Mesendoderm (in vitro differentiated cells): ENCODE measurements at regions not wholly inside any gene's neighbourhood (a gene's known extent, or its start where the extent isn't known, plus 50 kb on each side); places are given as distances from the start of the nearest gene placed in this dataset.

Experiments
- DNase-seq: peaks from one replicate; pipeline ENCODE4 v3.0.0; 2013
- H2AK5ac ChIP-seq: 2 replicates; pipeline ENCODE4 v1.6.1; 2013; ENCODE audit warnings: low read length, inconsistent platforms
- H2BK120ac ChIP-seq: 2 replicates; pipeline ENCODE4 v1.6.1; 2013; ENCODE audit warnings: low read depth, mild to moderate bottlenecking, low read length, moderate library complexity, mixed read lengths
- H2BK15ac ChIP-seq: replicated peaks from 2 replicates; pipeline ENCODE4 v1.6.1; 2013; ENCODE audit warnings: low read depth, mild to moderate bottlenecking, moderate library complexity
- H2BK5ac ChIP-seq: 2 replicates; pipeline ENCODE4 v1.6.1; 2013; ENCODE audit warnings: low read length, inconsistent platforms
- H3K18ac ChIP-seq: 2 replicates; pipeline ENCODE4 v1.6.1; 2013; ENCODE audit warnings: mild to moderate bottlenecking, low read length, mixed read lengths
- H3K23ac ChIP-seq: one replicate; pipeline ENCODE4 v1.6.1; 2013; ENCODE audit warnings: low read length
- H3K27ac ChIP-seq: 2 replicates; pipeline ENCODE4 v1.5.1; 2013; ENCODE audit warnings: low read depth, mild to moderate bottlenecking, inconsistent platforms, low read length, moderate library complexity
- H3K27me3 ChIP-seq: 2 replicates; pipeline ENCODE4 v1.6.1; 2013; ENCODE audit warnings: low read length, control low read depth, mild to moderate bottlenecking, inconsistent platforms; ENCODE audit not compliant: insufficient read depth, poor library complexity
- H3K36me3 ChIP-seq: 2 replicates; pipeline ENCODE4 v1.6.1; 2013; ENCODE audit warnings: low read length, inconsistent platforms; ENCODE audit not compliant: control insufficient read depth, insufficient read depth
- H3K4ac ChIP-seq: one replicate; pipeline ENCODE4 v1.6.1; 2013; ENCODE audit warnings: low read depth, mild to moderate bottlenecking, low read length, moderate library complexity
- H3K4me1 ChIP-seq: 2 replicates; pipeline ENCODE4 v1.6.1; 2013; ENCODE audit warnings: low read depth, low read length, inconsistent platforms; ENCODE audit not compliant: control insufficient read depth
- H3K4me2 ChIP-seq: 2 replicates; pipeline ENCODE4 v1.6.1; 2013; ENCODE audit warnings: low read length
- H3K4me3 ChIP-seq: 2 replicates; pipeline ENCODE4 v1.5.1; 2013; ENCODE audit warnings: mild to moderate bottlenecking, low read length
- H3K56ac ChIP-seq: one replicate; pipeline ENCODE4 v1.6.1; 2013; ENCODE audit warnings: low read length
- H3K79me1 ChIP-seq: 2 replicates; pipeline ENCODE4 v1.6.1; 2013; ENCODE audit warnings: low read length, inconsistent platforms
- H3K79me2 ChIP-seq: 2 replicates; pipeline ENCODE4 v1.6.1; 2013; ENCODE audit warnings: mild to moderate bottlenecking, low read length; ENCODE audit not compliant: control insufficient read depth, insufficient read depth
- H3K9ac ChIP-seq: 2 replicates; pipeline ENCODE4 v1.6.1; 2013; ENCODE audit warnings: low read length, inconsistent platforms
- H4K5ac ChIP-seq: one replicate; pipeline ENCODE4 v1.6.1; 2013; ENCODE audit warnings: low read length
- H4K8ac ChIP-seq: one replicate; pipeline ENCODE4 v1.6.1; 2013; ENCODE audit warnings: low read depth, mild to moderate bottlenecking, control low read depth, low read length, moderate library complexity
- WGBS: extraction: QIAGEN DNeasy Blood & Tissue Kit; methylation state at CpG from one replicate; pipeline ENCODE4 v1.1.7; 2013; ENCODE audit warnings: low lambda C conversion rate, missing lambda C conversion rate; ENCODE audit not compliant: insufficient coverage; ENCODE audit errors: extremely low coverage; 5-methylcytosine and 5-hydroxymethylcytosine counted together

GRCh38 chr12:75888874-75889613 lies 142.5 kb downstream of the PHLDA1 start:
- peak overlapping the region; percentile 45 for H2BK5ac ChIP-seq
- no peak overlapping the region for H3K9ac ChIP-seq
- H2BK120ac ChIP-seq = no peak overlapping the region
- no peaks in the 10 kb centered on the region for H3K79me1 ChIP-seq
- no peak overlapping the region for H3K4me3 ChIP-seq
- peaks cover 6% of the 10 kb centered on the region for H3K4me1 ChIP-seq
- H3K4ac ChIP-seq = no peak overlapping the region
- H4K8ac ChIP-seq = no peak overlapping the region
- no peak overlapping the region for H2BK15ac ChIP-seq
- peak; percentile 49 for DNase-seq
- no peak overlapping the region for H3K27ac ChIP-seq
- no peaks in the 10 kb centered on the region for H3K36me3 ChIP-seq
- WGBS = no CpG with 5 or more reads among the region's 11 CpGs
- no peak overlapping the region for H3K23ac ChIP-seq
- no peaks in the 10 kb centered on the region for H3K27me3 ChIP-seq
- H3K4me2 ChIP-seq = no peak overlapping the region
- peak overlapping the region; percentile 63 for H3K56ac ChIP-seq
- no peak overlapping the region for H2AK5ac ChIP-seq
- H3K18ac ChIP-seq = peak overlapping the region; percentile 33
- H3K79me2 ChIP-seq = no peaks in the 10 kb centered on the region
- no peak overlapping the region for H4K5ac ChIP-seq

DNA sequence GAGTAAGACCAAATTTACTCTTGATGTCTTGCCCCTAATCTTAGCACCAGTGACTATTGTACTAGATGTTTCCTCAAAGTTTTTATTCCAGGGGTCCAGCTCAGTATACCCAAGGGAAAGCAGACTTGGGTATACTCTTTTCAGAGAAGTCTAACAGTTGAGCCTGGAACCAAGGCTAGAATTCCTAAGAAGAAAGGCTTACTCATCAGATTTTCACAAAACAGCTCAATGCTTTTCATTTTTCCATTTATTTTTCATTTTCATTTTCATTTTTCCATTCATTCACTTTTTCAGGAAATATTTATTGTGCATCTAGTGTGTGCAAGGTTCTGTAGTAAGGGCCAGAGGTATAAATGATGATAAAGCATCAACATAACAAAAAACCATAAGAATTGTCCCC lies 143.2 kb downstream of the PHLDA1 start:
- no peak overlapping the region for H3K4ac ChIP-seq
- H3K27ac ChIP-seq = no peak overlapping the region
- no peak overlapping the region for H2BK5ac ChIP-seq
- no peak for DNase-seq
- H3K9ac ChIP-seq = no peak overlapping the region
- H3K18ac ChIP-seq = no peak overlapping the region
- no peak overlapping the region for H2AK5ac ChIP-seq
- no peak overlapping the region for H3K23ac ChIP-seq
- no peak overlapping the region for H3K4me2 ChIP-seq
- H3K27me3 ChIP-seq = no peaks in the 10 kb centered on the region
- no peaks in the 10 kb centered on the region for H3K36me3 ChIP-seq
- H3K79me2 ChIP-seq = no peaks in the 10 kb centered on the region
- peaks cover 5% of the 10 kb centered on the region for H3K4me1 ChIP-seq
- no peak overlapping the region for H3K4me3 ChIP-seq
- H4K8ac ChIP-seq = no peak overlapping the region
- no peaks in the 10 kb centered on the region for H3K79me1 ChIP-seq
- H2BK120ac ChIP-seq = no peak overlapping the region
- H4K5ac ChIP-seq = no peak overlapping the region
- H2BK15ac ChIP-seq = no peak overlapping the region
- no peak overlapping the region for H3K56ac ChIP-seq

- Histone ChIP-seq H3K36me3 (no peaks in the 10 kb centered on the region), H3K4ac (no peak overlapping the region), H2BK5ac (no peak overlapping the region), H3K79me2 (no peaks in the 10 kb centered on the region), H3K27ac (no peak overlapping the region), H4K5ac (no peak overlapping the region), H4K8ac (peak overlapping the region; percentile 65), H3K4me2 (no peak overlapping the region), H3K4me1 (peaks cover 6% of the 10 kb centered on the region), H3K23ac (no peak overlapping the region), H3K9ac (no peak overlapping the region), H3K18ac (no peak overlapping the region), H3K79me1 (no peaks in the 10 kb centered on the region), H2BK15ac (peak overlapping the region; percentile 78), H3K4me3 (no peak overlapping the region), H2BK120ac (peak overlapping the region; percentile 67), H2AK5ac (no peak overlapping the region), H3K27me3 (no peaks in the 10 kb centered on the region), H3K56ac (no peak overlapping the region)
- DNase-seq = no peak
- WGBS = no CpG with 5 or more reads among the region's 1 CpG
Measured at GRCh38 chr12:75887979-75888378, 143.6 kb downstream of the PHLDA1 start.

DNA sequence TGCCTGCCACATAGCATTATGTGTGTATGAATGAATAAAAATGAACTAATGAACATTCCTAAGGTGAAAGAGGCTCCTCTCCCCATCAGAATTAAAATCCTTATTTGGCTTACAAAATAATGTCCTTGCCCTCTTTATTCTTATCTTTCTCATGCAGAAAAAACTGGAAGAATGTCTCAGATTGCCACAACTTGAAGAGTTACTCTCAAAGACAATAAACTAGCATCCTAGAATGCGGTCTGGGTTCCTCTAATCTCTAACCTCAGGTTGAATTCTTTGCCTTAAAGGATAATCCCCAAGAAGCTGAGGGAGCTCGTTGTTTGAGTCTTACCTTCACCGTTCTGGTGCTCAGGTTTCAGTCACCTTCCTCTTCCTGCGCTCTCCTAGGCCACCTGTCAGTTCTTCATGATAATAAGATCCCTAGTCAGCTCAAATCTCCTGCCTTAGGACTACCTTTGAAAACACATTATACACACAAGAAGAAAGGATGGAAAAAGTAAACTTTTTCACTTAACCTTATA lies 147.1 kb downstream of the PHLDA1 start:
- WGBS = no CpG with 5 or more reads among the region's 4 CpGs
- no peak overlapping the region for H4K8ac ChIP-seq
- no peak overlapping the region for H3K4me2 ChIP-seq
- no peak overlapping the region for H3K18ac ChIP-seq
- H3K23ac ChIP-seq = no peak overlapping the region
- DNase-seq = peak; percentile 74
- peaks cover 2% of the 10 kb centered on the region for H3K4me1 ChIP-seq
- no peaks in the 10 kb centered on the region for H3K79me2 ChIP-seq
- no peak overlapping the region for H2AK5ac ChIP-seq
- no peak overlapping the region for H3K9ac ChIP-seq
- H2BK120ac ChIP-seq = no peak overlapping the region
- no peaks in the 10 kb centered on the region for H3K36me3 ChIP-seq
- no peak overlapping the region for H3K4ac ChIP-seq
- H2BK5ac ChIP-seq = no peak overlapping the region
- H3K27me3 ChIP-seq = no peaks in the 10 kb centered on the region
- no peak overlapping the region for H3K56ac ChIP-seq
- no peak overlapping the region for H3K27ac ChIP-seq
- no peak overlapping the region for H2BK15ac ChIP-seq
- H4K5ac ChIP-seq = no peak overlapping the region
- no peak overlapping the region for H3K4me3 ChIP-seq
- H3K79me1 ChIP-seq = no peaks in the 10 kb centered on the region

DNA sequence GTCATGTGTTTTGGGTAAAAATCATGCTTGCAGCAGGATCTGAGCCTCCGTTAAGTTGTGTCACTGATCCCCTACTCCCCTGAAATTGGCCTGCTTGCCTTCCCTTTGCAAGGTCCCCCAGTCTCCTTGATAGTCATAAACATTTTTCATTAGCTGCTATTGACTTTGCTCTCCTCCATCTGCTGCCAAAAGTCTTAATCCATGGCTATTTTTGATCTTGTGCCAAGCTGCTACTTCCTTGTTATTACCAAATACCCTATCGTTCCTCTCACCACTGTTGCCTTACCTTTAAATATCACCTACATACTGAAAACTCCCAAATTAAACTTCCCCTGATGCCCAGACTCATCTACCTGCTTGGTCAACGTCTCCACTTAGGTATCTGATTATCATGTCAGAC lies 148.3 kb downstream of the PHLDA1 start:
- no peak overlapping the region for H4K8ac ChIP-seq
- H3K79me1 ChIP-seq = no peaks in the 10 kb centered on the region
- no peaks in the 10 kb centered on the region for H3K79me2 ChIP-seq
- no peaks in the 10 kb centered on the region for H3K36me3 ChIP-seq
- no peaks in the 10 kb centered on the region for H3K27me3 ChIP-seq
- H3K4ac ChIP-seq = no peak overlapping the region
- H3K4me1 ChIP-seq = peaks cover 6% of the 10 kb centered on the region
- no peak overlapping the region for H4K5ac ChIP-seq
- H3K4me3 ChIP-seq = no peak overlapping the region
- no peak overlapping the region for H3K4me2 ChIP-seq
- peak overlapping the region; percentile 39 for H3K56ac ChIP-seq
- peak overlapping the region; percentile 11 for H3K18ac ChIP-seq
- H2AK5ac ChIP-seq = peak overlapping the region; percentile 52
- H2BK15ac ChIP-seq = no peak overlapping the region
- H2BK5ac ChIP-seq = peak overlapping the region; percentile 15
- no peak overlapping the region for H3K27ac ChIP-seq
- WGBS = no CpG with 5 or more reads among the region's 3 CpGs
- H2BK120ac ChIP-seq = no peak overlapping the region
- H3K9ac ChIP-seq = no peak overlapping the region
- DNase-seq = no peak
- H3K23ac ChIP-seq = no peak overlapping the region

- H3K18ac ChIP-seq = peak overlapping the region; percentile 92
- no peak overlapping the region for H2BK5ac ChIP-seq
- H3K56ac ChIP-seq = no peak overlapping the region
- H3K23ac ChIP-seq = no peak overlapping the region
- H4K8ac ChIP-seq = no peak overlapping the region
- H3K79me1 ChIP-seq = no peaks in the 10 kb centered on the region
- H3K4ac ChIP-seq = no peak overlapping the region
- no peak overlapping the region for H3K9ac ChIP-seq
- H3K27me3 ChIP-seq = no peaks in the 10 kb centered on the region
- H3K4me3 ChIP-seq = no peak overlapping the region
- no peak for DNase-seq
- no peak overlapping the region for H4K5ac ChIP-seq
- no peak overlapping the region for H2AK5ac ChIP-seq
- no peak overlapping the region for H3K4me2 ChIP-seq
- H3K36me3 ChIP-seq = no peaks in the 10 kb centered on the region
- H2BK120ac ChIP-seq = no peak overlapping the region
- peaks cover 9% of the 10 kb centered on the region for H3K4me1 ChIP-seq
- no CpG with 5 or more reads among the region's 3 CpGs for WGBS
- H3K79me2 ChIP-seq = no peaks in the 10 kb centered on the region
- H2BK15ac ChIP-seq = peak overlapping the region; percentile 74
- H3K27ac ChIP-seq = no peak overlapping the region
Measured at GRCh38 chr12:75882421-75882820, 149.2 kb downstream of the PHLDA1 start.
